ENCODE measurements at regions not wholly inside any gene's neighbourhood (a gene's known extent, or its start where the extent isn't known, plus 50 kb on each side); places are given as distances from the start of the nearest gene placed in this dataset.

GRCh38 chr14:53285821-53286220 is 132.7 kb upstream of the DDHD1 start:
- DNase-seq (ENCODE audit: low read depth in 1 of 2, low spot score in 1 of 2) = no peak
- Histone ChIP-seq H3K27me3 (ENCODE audit: insufficient read depth, poor library complexity, severe bottlenecking) (no peaks in the 10 kb centered on the region), H3K4me3 (replicated peaks; ENCODE audit: insufficient read depth, low read length) (no peak overlapping the region), H3K27ac (replicated peaks) (no peak overlapping the region)
- no peak for TF ChIP-seq POLR2AphosphoS5 (IDR thresholded peaks at IDR 0.05; ENCODE audit: low read depth)
- TF ChIP-seq, protein P1, sequence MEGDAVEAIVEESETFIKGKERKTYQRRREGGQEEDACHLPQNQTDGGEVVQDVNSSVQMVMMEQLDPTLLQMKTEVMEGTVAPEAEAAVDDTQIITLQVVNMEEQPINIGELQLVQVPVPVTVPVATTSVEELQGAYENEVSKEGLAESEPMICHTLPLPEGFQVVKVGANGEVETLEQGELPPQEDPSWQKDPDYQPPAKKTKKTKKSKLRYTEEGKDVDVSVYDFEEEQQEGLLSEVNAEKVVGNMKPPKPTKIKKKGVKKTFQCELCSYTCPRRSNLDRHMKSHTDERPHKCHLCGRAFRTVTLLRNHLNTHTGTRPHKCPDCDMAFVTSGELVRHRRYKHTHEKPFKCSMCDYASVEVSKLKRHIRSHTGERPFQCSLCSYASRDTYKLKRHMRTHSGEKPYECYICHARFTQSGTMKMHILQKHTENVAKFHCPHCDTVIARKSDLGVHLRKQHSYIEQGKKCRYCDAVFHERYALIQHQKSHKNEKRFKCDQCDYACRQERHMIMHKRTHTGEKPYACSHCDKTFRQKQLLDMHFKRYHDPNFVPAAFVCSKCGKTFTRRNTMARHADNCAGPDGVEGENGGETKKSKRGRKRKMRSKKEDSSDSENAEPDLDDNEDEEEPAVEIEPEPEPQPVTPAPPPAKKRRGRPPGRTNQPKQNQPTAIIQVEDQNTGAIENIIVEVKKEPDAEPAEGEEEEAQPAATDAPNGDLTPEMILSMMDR (IDR thresholded peaks at IDR 0.05; ENCODE audit: insufficient read depth, low read length) = no peak

DNA sequence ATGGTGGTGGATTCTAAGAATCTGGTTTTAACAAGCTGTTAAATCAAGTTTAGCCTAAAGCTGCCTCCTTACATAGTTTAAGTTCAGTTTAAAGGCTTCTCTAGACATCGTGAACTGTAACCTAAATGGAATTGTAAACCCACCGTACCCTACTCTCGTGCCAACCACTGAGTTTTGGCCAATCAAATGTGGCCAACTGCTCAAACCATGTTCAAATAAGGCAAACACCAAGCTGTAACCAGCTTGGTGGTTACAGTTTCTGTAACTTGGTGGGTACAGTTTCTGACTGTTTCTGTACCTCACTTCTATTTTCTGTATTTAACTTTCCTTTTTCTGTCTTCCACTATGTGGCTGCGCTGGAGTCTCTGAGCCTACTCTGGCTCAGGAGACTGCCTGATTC is 131.9 kb upstream of the DDHD1 start:
- H3K4me3 ChIP-seq (replicated peaks; ENCODE audit: insufficient read depth, low read length) = no peak overlapping the region
- DNase-seq (ENCODE audit: low read depth in 1 of 2, low spot score in 1 of 2) = no peak
- no peak overlapping the region for H3K27ac ChIP-seq (replicated peaks)
- no peaks in the 10 kb centered on the region for H3K27me3 ChIP-seq (ENCODE audit: insufficient read depth, poor library complexity, severe bottlenecking)
- TF ChIP-seq SPI1 (IDR thresholded peaks at IDR 0.05; ENCODE audit: borderline replicate concordance, low read depth) (no peak), REST (IDR thresholded peaks at IDR 0.05; ENCODE audit: insufficient replicate concordance, low read depth) (no peak), POLR2AphosphoS5 (IDR thresholded peaks at IDR 0.05; ENCODE audit: low read depth) (no peak)
- TF ChIP-seq, protein P1 (IDR thresholded peaks at IDR 0.05; ENCODE audit: insufficient read depth, low read length) = no peak

GRCh38 chr14:53278602-53279506 is 125.7 kb upstream of the DDHD1 start:
- Histone ChIP-seq H3K4me3 (replicated peaks; ENCODE audit: insufficient read depth, low read length) (no peak overlapping the region), H3K27me3 (ENCODE audit: insufficient read depth, poor library complexity, severe bottlenecking) (no peaks in the 10 kb centered on the region), H3K27ac (replicated peaks) (no peak overlapping the region)
- TF ChIP-seq GABPA (IDR thresholded peaks at IDR 0.05; ENCODE audit: low read depth) (no peak), REST (IDR thresholded peaks at IDR 0.05; ENCODE audit: insufficient replicate concordance, low read depth) (no peak), POLR2AphosphoS5 (IDR thresholded peaks at IDR 0.05; ENCODE audit: low read depth) (no peak), SPI1 (IDR thresholded peaks at IDR 0.05; ENCODE audit: borderline replicate concordance, low read depth) (no peak)
- TF ChIP-seq, protein P1 (IDR thresholded peaks at IDR 0.05; ENCODE audit: insufficient read depth, low read length) = no peak
- DNase-seq (ENCODE audit: low read depth in 1 of 2, low spot score in 1 of 2) = no peak

All from HL-60 (cell line).